NCI-H2227 treated with DMSO at 0.1 percent for 48 hours (cell line): ENCODE measurements at regions not wholly inside any gene's neighbourhood (a gene's known extent, or its start where the extent isn't known, plus 50 kb on each side); places are given as distances from the start of the nearest gene placed in this dataset.

Experiments
- DNase-seq: peaks from one replicate; lab custom pipeline; 2025; lab: John Stamatoyannopoulos, UW

DNA sequence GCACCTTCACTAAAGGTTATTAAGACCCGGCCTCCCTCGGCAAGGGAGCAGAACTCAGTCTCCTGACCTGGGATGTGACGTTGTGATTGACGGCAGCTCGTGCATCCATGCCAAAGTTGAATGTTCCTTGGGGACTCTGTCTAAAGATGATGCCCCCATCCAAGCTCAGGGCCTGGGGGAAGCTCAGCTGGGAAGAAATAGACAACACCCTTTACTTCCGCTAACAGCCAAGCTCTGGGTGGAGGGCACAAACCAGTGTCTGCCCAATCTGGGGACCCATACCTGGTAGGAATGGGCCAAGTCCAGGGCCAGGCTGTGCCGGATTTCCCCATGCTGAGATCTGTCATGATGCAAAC lies 95.4 kb downstream of the RMI2 start:
- no peak for DNase-seq

DNA sequence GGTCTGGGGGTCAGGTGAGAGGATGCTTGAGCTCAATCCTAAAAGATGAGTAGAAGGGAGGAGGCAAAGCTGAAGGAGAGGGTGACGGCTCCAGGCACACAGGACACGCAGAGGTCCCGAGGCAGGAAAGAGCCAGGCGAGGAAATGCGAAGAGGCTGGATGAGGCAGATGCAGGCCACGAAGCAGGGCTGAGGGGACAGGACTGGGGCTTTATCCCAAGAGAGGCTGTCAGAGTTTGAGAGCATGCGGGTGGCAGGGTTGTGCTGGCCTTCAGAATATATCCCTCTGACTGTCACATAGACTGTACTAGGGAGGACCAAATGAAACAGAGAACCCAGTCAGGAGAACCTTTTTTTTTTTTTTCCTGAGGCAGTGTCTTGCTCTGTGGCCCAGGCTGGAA lies 100.2 kb downstream of the RMI2 start:
- no peak for DNase-seq

DNA sequence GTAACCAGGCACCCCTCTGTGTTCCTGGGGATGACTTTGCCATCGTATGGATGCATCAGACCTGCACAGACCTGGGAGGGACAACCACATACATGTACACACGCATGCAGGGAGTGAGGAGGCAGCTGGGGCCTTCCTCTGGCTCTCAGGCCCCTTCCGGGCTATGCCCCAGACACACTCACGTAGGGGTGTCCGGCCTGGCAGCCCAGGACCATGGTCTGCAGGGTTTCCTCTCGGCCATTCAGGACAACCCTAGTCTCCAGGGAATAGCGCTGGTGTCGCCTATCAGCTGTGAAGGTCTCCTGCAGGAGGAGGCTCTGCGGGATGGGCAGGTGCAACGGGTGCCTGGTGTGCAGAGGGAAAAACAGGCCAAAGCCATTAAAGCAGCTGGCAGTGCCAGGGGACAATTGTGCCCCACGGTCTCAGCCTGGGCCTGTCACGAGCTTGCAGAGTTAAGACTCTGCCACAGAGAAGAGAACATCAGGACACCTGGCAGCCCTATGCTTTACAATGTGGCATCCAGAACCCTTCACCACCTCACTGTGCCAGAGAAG lies 101.4 kb downstream of the RMI2 start:
- DNase-seq = no peak

DNA sequence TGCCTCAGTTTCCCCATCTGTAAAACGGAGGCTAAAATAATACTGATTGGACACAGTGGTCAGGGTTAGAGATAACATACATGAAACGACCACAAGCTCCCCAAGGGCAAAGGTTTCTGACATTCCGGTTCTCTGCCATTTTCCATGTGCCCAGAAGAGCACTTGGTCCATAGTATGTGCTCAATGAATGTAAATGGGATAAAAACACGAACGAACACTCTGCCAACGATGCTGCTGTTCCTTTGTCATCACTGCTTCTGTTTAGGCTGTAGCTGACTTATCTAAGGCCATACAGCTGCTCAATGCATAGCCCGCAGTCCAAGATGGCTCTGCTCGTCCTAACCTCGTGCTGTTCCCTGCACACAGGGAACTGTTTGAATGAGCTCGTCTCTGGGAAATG lies 102.0 kb downstream of the RMI2 start:
- DNase-seq = no peak

DNA sequence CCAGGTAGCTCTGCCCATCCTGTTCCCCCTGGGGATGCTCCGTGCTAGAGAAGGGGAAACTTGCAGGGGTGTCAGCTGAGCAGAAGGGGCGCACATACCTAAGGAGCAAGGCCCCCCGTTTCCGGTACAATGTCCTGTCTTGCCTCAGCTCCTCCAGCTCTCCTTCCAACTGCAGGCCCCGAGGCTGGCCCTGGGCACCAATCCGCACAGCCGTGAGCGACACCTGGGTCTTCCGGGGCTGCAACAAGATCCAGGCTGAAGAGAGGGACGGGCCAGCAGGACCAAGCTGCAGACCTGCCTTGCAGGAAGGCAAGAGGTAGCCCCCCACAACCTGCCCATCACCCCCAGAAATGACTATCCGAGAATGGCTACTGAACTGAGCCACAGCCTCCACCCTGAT lies 102.6 kb downstream of the RMI2 start:
- no peak for DNase-seq

DNA sequence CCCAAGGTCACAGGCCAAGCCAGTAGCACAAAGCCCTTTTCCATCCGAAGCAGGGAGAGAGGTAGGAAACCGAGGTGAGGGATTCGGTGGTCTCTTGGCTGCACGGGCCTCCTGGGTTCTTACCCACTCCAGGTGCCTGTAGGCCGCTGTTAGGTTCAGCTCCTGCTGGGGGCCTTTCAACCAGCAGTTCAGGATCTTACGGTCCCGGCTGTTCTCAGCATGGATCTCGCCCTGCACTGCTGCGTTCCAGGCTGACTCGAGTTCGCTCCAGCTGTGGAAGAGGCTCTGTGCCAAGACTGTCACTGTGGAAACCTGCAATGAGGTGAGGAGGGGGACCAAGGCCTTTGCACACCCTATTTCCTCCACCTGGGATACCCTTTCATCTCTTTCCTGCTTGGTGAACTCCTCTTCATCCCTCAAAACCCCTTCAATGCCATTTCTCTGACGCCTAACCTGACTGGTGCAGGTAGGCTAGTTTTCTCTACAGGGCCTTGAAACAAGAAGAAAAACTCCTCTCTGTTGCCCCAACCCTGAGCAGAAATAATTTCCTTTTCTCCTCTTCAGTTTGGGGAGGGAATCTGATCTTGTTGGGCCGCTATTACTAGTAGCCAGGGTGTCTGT lies 103.6 kb downstream of the RMI2 start:
- no peak for DNase-seq

DNA sequence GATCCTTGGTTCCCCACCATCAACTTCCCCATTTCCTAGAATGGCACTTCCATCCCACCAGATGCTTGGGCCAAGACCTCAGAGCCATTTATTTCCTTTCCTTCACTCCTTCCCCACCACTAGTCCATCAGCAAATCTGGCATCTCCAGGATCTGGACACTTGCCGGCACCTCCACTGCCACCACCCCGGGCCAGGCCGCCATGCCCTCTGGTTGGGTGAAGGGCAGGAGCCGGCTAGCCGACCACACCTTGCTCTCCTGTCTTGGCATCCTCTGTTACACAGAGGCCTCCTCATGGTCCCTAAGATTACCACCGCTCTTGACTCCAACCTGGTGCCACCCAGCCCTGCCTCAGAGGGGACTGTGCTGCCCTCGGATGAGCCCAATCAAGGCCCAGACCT lies 104.5 kb downstream of the RMI2 start:
- no peak for DNase-seq

DNA sequence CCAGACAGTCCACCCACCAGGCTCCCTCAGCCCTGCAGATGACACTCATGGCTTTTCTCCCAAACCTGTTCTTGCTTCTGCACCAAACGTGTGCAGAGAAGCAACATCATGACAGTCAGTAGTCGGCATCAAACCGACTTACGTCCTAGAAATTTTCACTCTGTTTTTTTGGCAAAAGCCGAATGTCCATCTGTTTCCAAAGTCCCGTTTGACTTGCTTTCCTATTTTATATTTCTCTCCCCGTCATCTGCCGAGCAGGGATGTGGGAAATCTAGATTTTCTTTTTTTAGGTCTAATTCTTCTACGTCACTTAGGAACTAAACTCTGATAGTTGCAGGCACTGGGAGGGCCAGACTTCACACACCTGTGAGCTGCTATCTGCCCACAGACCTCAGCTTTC lies 104.9 kb downstream of the RMI2 start:
- no peak for DNase-seq

DNA sequence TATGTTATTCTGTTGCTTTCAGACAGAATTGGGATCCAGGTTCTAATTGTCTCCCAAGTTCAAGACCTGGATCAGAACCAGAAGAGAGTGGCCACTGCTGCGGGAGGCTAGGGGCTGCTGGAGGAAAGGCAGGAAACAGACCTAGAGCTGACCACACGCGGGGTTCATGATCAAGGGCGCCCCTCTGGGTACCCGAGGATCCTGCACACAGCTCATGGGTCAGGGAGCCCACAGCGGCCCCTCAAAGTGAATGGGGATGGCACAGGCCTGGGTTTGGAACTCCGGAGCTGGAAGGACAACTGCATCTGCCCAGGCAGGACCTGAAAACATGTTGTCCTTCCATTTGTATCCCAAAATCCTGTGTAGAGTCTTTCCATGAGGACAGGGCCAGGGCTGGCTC lies 107.0 kb downstream of the RMI2 start:
- DNase-seq = no peak

DNA sequence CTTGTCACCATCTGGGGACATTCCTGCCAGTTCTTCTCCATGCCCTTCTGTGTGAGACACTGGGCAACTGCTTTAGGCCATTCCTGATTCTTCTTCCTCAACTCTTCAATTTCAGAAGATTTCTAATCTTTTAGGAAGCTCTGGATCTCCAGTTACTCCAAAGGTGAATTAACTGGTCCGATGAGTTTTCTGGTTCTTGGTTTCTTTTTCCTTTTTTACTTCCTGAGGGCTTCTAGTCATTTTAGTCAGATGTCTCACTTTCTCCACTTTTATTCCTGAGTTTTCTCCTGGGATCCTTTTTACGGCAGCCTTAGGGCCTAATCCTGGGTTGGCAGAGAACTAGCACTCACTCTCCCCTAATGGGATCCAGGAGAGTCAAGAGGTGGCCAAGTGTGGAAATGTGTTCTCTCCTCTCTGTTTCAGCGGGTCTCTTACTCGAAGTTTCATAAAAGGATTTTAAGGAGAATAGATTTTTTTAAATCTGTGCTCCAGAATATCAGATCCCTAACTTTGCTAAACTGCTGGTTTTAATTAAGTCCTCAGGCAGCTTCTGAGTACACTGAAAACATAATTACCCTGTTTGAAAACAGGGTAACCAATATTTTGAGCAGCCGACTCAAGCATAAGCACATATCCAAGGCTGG lies 107.6 kb downstream of the RMI2 start:
- DNase-seq = no peak

DNA sequence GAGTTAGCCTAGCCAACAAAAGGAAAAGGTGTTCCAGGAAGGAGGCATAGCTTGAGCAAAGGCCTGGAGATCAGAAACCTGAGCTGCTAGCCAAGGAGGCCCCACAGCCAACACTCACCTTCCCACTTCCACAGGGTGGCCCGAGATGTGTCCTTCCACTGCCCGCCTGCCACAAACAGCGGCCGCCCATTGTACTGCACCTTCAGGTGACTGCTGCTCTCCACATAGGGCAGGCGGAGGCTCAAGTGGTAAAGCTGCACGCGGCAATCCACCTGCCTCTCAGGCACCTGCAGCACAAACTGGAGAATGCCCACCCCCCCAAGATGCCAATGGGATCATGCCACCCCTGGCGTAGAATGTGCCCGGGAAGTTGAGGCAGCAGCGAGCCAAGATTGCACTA lies 111.5 kb downstream of the RMI2 start:
- DNase-seq = no peak

DNA sequence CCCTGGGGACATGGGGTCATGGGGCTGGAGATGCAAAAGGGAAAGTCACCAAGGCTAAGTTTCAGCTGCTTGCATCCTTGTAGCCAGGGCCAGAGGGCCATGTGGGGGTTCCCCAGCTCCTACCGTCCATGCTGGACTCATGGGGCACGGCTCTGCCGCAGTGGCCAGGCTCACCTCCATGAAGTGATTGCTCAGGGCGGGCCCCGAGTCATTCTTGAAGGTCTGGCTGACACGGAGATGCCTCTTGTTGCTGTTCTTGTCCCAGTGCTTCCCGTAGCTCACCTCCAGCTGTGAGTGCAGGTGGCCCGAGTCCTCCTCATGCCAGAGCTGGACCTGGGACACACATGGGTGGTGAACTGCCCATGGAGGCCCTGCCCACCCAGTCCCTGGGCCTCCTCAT lies 114.5 kb downstream of the RMI2 start:
- DNase-seq = no peak

DNA sequence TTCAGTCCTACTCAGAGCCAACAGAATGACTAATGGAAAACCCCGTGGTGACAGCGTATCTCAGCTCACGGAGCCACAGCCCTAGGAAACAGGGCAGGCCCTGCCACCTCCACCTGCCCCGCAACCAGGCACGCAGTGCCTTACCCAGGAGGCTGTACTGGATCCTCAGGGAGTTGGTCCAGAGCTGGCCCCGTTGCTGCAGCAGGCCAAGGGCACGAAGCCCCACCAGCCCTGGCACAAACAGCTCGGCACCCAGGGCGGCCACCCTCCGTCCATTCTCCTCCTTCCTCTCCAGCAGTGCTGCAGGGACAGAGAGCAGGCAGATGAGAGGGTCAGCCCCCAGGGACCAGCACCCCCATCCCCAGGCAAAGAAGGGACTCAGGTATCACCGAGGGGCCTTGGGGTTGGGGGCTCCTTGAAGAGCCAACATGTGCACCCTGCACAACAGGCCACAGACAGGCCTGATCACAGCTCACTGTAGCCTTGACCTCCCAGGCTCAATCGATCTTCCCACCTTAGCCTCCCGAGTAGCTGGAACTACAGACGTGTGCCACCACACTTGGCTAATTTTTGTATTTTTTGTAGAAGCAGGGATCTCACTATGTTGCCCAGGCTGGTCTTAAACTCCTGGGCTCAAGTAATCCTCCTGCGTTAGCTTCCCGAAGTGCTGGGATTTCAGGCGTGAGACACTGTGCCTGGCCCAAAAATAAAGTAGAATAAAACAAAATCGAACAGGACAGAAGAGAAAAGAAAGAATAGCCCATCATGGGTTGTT lies 115.7 kb downstream of the RMI2 start:
- no peak for DNase-seq

DNA sequence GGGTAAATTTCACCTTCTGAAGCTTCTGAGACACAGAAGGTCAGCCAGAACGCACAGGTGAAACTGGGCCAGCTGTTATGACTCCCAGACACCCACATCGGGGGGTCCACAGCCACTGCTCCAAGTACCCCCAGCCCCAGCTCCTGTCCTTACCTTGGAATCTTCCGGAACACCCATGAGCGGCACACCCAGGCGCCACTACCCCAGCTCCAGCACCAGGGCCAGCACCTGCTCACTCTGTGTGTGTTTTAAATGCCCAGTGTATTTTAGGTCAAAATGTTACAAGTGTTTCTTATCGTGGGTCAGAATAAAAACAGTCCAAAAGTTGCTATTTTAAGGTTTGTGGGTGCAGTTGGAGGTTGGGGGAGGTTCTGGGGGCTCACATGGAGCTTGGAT lies 116.3 kb downstream of the RMI2 start:
- no peak for DNase-seq

DNA sequence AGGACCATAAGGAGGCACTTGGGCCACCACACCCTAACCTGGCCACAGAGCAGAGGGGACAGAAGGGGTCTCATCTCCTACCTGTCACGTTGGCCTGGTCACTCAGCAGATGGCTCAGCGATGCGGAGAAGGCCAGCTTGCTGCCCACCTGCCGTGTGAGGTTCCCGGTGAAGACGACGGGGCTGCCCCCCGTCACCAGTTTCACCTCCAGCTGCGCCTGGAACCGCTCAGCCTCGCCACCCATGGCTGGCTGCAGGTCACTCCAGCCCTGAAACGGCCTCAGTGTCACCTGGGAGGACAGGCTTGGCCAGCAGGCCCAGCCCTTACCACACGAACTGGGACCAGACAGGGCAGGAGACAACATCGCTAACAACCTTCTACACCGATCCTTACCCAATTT lies 116.8 kb downstream of the RMI2 start:
- DNase-seq = no peak

DNA sequence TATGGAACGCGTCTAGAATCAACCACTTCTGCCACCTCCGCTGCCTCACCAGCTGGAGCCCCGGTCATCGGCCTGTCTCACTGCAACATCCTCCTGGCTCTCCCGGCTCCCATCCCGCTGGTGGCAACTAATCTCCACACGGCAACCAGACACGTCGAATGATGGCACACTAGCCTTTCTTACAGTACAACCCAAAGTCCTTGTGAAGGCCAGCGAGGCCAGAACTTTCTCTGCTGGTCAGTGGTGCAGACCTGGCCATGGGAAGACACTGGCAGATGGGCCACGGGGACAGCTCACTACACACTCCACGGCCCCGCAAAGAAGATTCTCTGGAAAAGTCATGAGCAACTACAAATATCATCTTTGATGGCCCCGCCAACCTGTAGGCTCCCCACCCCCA lies 117.6 kb downstream of the RMI2 start:
- no peak for DNase-seq

DNA sequence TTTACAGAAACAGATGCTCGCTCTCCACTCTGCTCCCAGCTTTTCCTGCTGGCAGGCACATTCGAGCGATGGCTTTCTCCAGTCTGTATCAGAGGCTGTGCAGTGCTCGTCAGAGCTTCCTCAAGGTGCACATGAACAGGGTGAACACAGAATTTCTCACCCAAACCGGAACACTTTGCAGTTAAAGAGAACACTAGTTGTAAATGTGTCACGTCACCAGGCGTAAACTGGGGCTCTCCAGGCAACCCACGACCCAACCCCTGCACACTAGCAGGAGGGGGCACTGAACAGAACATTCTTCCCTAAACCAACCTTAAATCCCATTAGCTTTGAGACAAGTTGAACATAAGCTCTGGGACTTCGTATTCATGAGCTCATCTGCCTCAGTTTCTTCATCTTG lies 119.0 kb downstream of the RMI2 start:
- no peak for DNase-seq

DNA sequence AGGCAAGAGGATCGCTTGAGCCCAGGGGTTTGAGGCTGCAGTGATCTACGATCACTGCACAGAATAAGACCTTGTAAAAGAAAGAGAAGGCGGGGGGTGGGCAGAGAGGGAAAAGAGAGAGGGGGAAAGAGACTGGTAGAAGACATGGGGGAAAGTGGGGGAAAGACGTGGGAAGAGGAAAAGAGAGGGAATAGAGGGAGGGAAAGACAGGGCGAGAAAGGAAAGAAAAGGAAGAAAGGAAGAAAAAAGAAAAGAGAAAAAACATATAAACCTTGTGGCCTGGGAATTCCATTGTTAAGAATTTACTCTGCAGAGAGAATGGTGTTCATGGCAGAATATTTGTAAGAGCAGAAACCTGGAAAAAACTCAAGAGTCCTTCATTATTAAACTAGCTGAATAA lies 120.4 kb downstream of the RMI2 start:
- DNase-seq = no peak

DNA sequence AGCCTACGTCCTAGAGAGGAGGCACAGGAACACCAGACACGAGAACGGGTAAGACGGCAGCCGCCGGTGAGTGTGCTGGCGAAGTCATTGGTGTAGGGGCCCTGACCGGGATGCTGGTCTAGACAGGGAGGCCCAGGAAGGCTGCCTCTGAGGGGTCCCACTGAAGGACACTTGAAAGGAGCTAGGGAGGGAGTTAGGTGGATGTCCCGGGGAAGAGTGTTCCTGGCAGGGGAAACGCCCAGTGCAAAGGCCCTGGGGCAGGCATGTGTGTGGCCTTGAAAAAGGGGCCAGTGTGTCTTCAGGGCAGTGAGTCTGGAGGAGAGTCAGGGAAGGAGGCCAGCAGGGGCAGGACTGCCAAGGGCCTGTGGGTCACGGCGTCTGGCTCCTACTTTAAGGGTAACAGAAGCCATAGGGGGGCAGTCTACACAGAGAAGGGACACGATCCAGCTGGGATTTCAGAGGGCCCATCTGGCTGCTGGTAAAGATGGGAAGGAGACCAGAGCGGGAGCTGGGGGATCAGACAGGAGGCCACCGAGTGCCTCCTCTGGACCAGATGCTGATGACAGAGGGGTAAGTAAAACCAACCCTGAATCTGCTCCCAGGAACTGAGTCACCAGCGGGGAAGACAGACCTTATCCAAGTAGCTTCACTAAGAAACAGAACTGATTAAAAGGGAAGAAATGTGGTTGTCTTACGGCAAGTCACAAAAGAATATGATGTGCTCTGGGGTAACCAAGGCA lies 115.9 kb downstream of the LITAF start:
- no peak for DNase-seq

DNA sequence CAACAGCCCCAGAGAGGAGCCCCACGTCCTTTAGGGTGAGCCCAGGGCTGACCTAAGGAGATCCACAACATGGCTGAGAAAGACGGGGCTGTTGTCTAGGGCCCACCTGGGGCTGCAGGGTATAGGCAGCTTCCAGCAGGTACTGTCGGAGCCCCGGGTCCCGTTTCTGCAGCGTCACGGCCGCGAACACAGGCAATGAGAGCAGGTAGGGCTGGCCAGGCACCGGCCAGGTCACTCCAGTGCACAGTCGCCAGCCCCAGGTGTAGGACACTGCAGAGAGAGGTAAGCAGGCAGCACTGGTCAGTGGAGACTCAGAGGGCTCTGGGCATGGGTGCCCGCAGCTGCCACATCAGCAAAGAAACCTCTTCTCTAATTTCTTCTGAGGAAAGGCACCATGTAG lies 115.2 kb downstream of the LITAF start:
- no peak for DNase-seq

DNA sequence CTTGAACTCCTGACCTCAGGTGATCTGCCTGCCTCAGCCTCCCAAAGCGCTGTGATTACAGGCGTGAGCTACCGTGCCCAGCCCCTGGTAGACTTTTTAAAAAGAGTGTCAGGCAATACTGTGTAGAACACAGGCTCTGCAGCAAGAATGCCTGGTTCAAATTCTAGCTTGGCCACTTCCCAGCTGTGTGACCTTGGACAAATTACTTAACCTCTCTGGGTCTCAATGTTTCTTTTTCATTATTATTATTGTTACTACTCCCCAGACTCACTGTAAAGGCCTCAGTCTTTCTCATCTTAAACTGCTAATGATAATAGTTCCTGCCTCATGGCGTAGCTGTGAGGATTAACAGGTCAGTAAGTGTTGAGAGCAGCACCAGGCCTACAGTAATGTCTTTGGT lies 114.3 kb downstream of the LITAF start:
- DNase-seq = no peak

DNA sequence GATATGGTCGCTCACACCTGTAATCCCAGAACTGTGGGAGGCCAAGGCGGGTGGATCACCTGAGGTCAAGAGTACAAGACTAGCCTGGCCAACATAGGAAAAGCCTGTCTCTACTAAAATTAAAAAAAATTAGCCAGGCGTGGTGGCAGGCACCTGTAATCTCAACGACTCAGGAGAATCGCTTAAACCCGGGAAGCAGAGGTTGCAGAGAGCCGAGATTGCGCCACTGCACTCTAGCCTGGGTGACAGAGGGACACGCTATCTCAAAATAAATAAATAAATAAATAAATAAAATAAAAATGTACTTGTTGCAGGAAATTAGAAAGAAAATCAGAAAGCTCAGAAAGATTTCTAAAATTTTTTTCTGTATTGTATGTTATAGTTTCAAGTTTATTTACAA lies 113.9 kb downstream of the LITAF start:
- DNase-seq = no peak

DNA sequence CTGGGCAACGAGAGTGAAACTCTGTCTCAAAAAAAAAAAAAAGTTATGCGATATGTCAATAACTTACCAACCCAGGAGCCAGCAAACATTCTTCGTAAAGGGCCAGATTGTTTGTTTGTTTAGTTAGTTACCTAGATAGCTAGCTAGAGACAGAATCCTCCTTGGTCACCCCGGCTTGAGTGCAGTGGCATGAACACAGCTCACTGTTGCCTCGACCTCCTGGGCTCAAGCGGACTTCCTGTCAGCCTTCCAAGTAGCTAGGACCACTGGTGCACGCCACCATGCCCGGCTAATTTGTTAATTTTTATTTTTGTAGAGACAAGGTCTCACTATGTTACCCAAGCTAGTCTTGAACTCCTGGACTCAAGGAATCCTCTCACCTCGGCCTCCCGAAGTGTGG lies 113.0 kb downstream of the LITAF start:
- DNase-seq = no peak
